Mammary epithelial cell (primary cell): ENCODE measurements at regions not wholly inside any gene's neighbourhood (a gene's known extent, or its start where the extent isn't known, plus 50 kb on each side); places are given as distances from the start of the nearest gene placed in this dataset.

Experiments used
- EZH2 ChIP-seq: IDR thresholded peaks from 2 replicates; pipeline ENCODE4 v1.6.1; 2012; ENCODE audit warnings: low read length, inconsistent platforms, borderline replicate concordance
- TF ChIP-seq, protein P1 (sequence below), 2 donors: IDR thresholded peaks in 1 of 2; conservative IDR thresholded peaks in 1 of 2; 2 replicates each; pipeline ENCODE4 v1.5.1; 2011 to 2012; ENCODE audit warnings: inconsistent platforms in 2 of 2, low read length in 2 of 2, mild to moderate bottlenecking in 2 of 2, control low read depth in 1 of 2, low read depth in 1 of 2; ENCODE audit not compliant: insufficient read depth in 1 of 2; ENCODE audit errors: extremely low read depth in 1 of 2

- TF ChIP-seq, protein P1, sequence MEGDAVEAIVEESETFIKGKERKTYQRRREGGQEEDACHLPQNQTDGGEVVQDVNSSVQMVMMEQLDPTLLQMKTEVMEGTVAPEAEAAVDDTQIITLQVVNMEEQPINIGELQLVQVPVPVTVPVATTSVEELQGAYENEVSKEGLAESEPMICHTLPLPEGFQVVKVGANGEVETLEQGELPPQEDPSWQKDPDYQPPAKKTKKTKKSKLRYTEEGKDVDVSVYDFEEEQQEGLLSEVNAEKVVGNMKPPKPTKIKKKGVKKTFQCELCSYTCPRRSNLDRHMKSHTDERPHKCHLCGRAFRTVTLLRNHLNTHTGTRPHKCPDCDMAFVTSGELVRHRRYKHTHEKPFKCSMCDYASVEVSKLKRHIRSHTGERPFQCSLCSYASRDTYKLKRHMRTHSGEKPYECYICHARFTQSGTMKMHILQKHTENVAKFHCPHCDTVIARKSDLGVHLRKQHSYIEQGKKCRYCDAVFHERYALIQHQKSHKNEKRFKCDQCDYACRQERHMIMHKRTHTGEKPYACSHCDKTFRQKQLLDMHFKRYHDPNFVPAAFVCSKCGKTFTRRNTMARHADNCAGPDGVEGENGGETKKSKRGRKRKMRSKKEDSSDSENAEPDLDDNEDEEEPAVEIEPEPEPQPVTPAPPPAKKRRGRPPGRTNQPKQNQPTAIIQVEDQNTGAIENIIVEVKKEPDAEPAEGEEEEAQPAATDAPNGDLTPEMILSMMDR (conservative IDR thresholded peaks at IDR 0.05 in 1 of 2, IDR thresholded peaks at IDR 0.05 in 1 of 2; ENCODE audit: extremely low read depth in 1 of 2, insufficient read depth in 1 of 2, low read depth in 1 of 2, low read length in 2 of 2): no peak
- no peak for TF ChIP-seq EZH2
Observed at GRCh38 chr5:1661831-1662558, 137.6 kb downstream of the MRPL36 start.
